Activated naive CD4-positive, alpha-beta T cell treated with anti-CD3 and anti-CD28 coated beads for 36 hours (primary cell): ENCODE measurements at regions not wholly inside any gene's neighbourhood (a gene's known extent, or its start where the extent isn't known, plus 50 kb on each side); places are given as distances from the start of the nearest gene placed in this dataset.

Experiments used
- CTCF ChIA-PET: fragments of 350-600 bp; sonication (Branson Sonifier 250); formaldehyde crosslinking; loops from one replicate; lab custom pipeline; 2021; ENCODE audit warnings: antibody characterized with exemption; lab: Charles Lee
- DNase-seq: peaks from one replicate; pipeline ENCODE4 v3.0.0-alpha.2; 2020
- H3K27ac Mint-ChIP-seq: one replicate; pipeline ENCODE4 v1.8.0; 2021; ENCODE audit warnings: mild to moderate bottlenecking, mixed read lengths
- H3K27me3 Mint-ChIP-seq: one replicate; pipeline ENCODE4 v1.8.0; 2021; ENCODE audit warnings: low read depth, mixed read lengths
- H3K36me3 Mint-ChIP-seq: one replicate; pipeline ENCODE4 v1.8.0; 2021; ENCODE audit warnings: low read depth, mixed read lengths
- H3K4me1 Mint-ChIP-seq: one replicate; pipeline ENCODE4 v1.8.0; 2021; ENCODE audit warnings: low read depth, mixed read lengths
- H3K4me3 Mint-ChIP-seq: one replicate; pipeline ENCODE4 v1.8.0; 2021; ENCODE audit warnings: mild to moderate bottlenecking, moderate library complexity, mixed read lengths
- H3K9me3 Mint-ChIP-seq: one replicate; pipeline ENCODE4 v1.8.0; 2021; ENCODE audit warnings: mixed read lengths
- intact Hi-C: fragments of 100-400 bp; cut with micrococcal nuclease; formaldehyde crosslinking; loops from one replicate; pipeline ENCODE4 v1.15.1; 2023

DNA sequence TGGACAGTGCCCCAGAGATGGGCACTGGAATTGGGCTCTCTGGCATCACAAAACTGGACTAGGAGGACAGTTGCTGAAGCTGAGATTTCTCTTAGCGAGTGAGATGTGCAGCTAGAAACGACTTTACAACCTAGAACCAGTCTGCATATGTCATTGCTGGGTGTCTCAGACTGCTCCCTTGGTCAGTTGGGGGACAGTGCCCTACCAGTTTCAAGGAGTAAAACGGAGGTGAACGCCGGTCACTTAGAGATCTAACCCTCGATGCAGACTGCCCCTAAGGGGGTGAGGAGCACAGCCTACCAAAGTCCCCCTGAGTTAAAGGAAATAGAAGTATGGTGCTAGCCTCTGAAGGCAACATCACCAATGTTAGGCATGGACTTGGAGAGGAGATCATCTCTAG is 704.4 kb upstream of the CDH9 start:
- Mint-ChIP-seq H3K36me3 (peaks cover 1% of the 10 kb centered on the region), H3K4me3 (no peak overlapping the region), H3K27ac (no peak overlapping the region), H3K9me3 (peaks cover 10% of the 10 kb centered on the region), H3K4me1 (no peaks in the 10 kb centered on the region), H3K27me3 (no peaks in the 10 kb centered on the region)
- CTCF ChIA-PET = no interaction called here
- DNase-seq = no peak
- intact Hi-C loops = no loop called here

DNA sequence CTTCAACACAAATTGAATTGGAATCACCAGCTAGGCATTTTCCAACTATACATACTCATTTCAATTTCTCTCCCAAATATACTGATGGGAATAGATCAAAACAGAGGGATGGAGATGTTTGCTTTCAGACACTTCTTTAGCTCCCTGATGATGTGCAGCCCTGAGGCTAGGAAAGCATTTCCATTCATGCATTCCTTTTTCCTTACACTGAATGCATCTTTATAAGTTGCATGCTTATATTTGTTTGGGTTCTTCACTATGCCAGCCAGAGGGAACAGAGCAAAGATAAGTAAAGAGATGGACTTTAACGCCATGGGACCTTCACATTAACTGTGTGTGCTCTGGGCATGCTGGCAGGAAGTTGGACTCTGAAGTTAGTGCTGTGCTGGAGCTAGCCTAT is 696.5 kb upstream of the CDH9 start:
- CTCF ChIA-PET = no interaction called here
- Mint-ChIP-seq H3K9me3 (peaks cover 3% of the 10 kb centered on the region), H3K36me3 (no peaks in the 10 kb centered on the region), H3K4me3 (no peak overlapping the region), H3K27ac (no peak overlapping the region), H3K27me3 (no peaks in the 10 kb centered on the region), H3K4me1 (no peaks in the 10 kb centered on the region)
- DNase-seq = no peak
- intact Hi-C loops = no loop called here

DNA sequence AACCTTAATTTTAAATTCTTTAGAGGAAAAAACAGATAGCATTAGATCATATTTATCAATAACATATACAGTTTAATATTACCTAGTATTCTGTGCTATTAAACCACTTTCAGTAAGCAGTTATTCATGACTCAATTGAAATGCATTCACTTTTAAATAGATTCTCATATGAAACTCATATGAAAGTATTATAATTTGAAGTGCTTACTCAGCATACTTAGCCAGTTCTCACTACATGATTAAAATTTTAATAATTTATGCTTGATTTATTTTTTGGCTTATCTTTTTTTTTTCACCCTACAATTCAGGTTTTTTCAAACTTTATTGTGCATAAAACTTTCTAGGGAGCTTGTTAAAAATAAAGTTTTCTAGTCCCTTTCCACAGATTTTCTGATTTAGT is 694.9 kb upstream of the CDH9 start:
- no peak for DNase-seq
- Mint-ChIP-seq H3K36me3 (no peaks in the 10 kb centered on the region), H3K4me1 (no peaks in the 10 kb centered on the region), H3K9me3 (peaks cover 3% of the 10 kb centered on the region), H3K27me3 (no peaks in the 10 kb centered on the region), H3K4me3 (no peak overlapping the region), H3K27ac (no peak overlapping the region)
- CTCF ChIA-PET = no interaction called here
- intact Hi-C loops = no loop called here

DNA sequence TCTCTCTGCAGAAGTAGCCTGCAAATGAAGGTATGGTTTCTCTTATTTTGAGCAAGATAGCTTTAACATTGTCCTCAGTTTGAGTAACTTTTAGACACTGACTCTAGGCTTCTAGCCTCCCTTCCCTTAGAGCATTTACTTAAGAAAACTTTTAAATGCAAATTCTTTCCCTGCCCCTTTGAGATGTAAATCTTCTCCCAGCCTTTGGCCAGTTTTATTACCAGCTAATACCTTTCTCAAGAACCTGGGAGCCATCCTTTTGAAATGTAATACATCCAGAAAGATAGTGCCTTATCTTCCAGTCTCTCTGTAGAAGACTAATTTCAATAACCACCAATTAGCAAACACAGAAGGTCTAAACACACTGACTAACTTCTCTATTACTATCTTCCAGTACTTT is 688.9 kb upstream of the CDH9 start:
- no peak for DNase-seq
- H3K36me3 Mint-ChIP-seq = no peaks in the 10 kb centered on the region
- intact Hi-C loops = no loop called here
- H3K4me3 Mint-ChIP-seq = no peak overlapping the region
- H3K27me3 Mint-ChIP-seq = no peaks in the 10 kb centered on the region
- peaks cover 3% of the 10 kb centered on the region for H3K9me3 Mint-ChIP-seq
- H3K27ac Mint-ChIP-seq = no peak overlapping the region
- no peaks in the 10 kb centered on the region for H3K4me1 Mint-ChIP-seq
- CTCF ChIA-PET = no interaction called here

DNA sequence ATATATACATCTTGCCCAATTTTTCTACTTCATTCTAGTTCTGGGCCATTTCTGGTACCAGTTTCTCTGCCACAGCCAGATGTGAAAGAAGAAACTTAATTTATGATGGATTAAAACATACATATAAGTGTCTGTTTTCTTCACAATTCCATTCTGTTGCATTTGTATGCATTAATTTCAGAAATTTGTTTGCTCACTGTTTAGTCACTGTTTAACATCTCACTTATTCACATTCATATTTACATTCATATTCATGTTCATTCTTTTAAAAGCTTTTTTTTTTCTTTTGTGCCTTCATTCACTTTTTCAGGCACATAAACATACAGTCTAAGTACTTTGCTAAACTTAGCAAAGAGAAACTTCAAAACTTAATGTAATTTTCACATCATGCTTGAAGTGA is 684.0 kb upstream of the CDH9 start:
- H3K36me3 Mint-ChIP-seq = no peaks in the 10 kb centered on the region
- H3K4me3 Mint-ChIP-seq = no peak overlapping the region
- H3K4me1 Mint-ChIP-seq = no peaks in the 10 kb centered on the region
- DNase-seq = no peak
- CTCF ChIA-PET = interaction anchor here (0.6 kb wide), 1 partner anchor 331 kb away, joined by 3 read pairs; no protein-coding TSS in a partner anchor
- intact Hi-C loops = no loop called here
- no peaks in the 10 kb centered on the region for H3K27me3 Mint-ChIP-seq
- peaks cover 5% of the 10 kb centered on the region for H3K9me3 Mint-ChIP-seq
- no peak overlapping the region for H3K27ac Mint-ChIP-seq

DNA sequence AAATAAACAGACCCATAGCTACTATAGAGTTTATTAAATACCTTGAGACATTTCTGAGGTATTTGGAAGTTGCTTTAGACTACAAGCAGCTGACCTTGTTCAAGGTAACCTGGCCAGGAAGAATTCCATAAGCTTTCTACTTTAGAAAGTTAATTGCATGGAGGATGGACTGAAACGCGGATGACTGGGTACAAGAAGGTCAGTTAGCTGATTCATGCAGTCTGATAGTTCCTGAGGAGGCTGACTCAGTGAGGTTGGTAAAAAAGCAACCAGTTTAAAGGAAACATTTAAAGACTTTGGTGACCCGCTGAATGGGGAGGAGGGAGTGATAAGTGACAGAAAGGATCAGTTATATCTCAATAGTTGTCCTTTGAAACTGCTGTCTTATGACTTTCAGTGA is 670.1 kb upstream of the CDH9 start:
- Mint-ChIP-seq H3K27ac (no peak overlapping the region), H3K9me3 (peaks cover 9% of the 10 kb centered on the region), H3K27me3 (no peaks in the 10 kb centered on the region), H3K36me3 (no peaks in the 10 kb centered on the region), H3K4me1 (no peaks in the 10 kb centered on the region), H3K4me3 (no peak overlapping the region)
- CTCF ChIA-PET = no interaction called here
- intact Hi-C loops = no loop called here
- no peak for DNase-seq

DNA sequence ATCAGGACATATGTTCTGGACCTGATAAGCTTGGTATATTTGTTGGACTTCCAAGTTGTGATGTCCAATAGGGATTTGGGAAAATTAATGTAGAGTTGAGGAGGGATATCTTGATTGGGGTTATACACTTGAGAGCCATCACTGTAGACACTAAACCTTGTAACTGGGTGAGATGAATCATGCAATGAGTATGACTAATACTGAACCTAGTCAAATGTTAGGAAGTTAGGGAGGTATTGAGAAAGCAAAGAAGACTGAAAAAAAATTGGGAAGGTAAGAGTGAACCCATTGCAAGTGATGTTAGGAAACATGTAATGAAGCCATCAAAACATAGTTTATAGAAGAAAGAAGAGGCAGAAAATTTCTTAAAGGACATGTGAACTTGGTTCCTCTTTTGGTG is 668.4 kb upstream of the CDH9 start:
- H3K4me1 Mint-ChIP-seq = no peaks in the 10 kb centered on the region
- intact Hi-C loops = no loop called here
- no peaks in the 10 kb centered on the region for H3K36me3 Mint-ChIP-seq
- no peak overlapping the region for H3K27ac Mint-ChIP-seq
- H3K9me3 Mint-ChIP-seq = peaks cover 6% of the 10 kb centered on the region
- DNase-seq = no peak
- H3K4me3 Mint-ChIP-seq = no peak overlapping the region
- no peaks in the 10 kb centered on the region for H3K27me3 Mint-ChIP-seq
- CTCF ChIA-PET = no interaction called here

DNA sequence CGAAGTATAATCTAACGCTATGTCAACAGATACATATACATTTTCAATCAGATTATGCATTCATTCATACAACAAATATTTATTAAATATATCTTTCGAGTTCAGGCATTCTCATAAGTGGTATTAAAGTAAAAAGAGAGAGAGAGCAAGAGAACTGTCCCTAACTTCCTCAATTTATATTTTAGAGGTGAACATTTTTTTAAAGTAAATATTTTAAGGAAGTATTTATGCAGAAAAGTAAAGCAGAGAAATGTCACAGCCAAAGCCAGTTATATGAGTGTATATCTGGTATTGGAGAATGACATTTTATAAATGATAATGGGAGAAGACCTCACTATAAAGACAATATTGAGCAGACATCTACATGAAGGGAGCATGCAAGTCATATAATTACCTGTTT is 667.3 kb upstream of the CDH9 start:
- Mint-ChIP-seq H3K9me3 (peaks cover 4% of the 10 kb centered on the region), H3K4me1 (no peaks in the 10 kb centered on the region)
- CTCF ChIA-PET = no interaction called here

DNA sequence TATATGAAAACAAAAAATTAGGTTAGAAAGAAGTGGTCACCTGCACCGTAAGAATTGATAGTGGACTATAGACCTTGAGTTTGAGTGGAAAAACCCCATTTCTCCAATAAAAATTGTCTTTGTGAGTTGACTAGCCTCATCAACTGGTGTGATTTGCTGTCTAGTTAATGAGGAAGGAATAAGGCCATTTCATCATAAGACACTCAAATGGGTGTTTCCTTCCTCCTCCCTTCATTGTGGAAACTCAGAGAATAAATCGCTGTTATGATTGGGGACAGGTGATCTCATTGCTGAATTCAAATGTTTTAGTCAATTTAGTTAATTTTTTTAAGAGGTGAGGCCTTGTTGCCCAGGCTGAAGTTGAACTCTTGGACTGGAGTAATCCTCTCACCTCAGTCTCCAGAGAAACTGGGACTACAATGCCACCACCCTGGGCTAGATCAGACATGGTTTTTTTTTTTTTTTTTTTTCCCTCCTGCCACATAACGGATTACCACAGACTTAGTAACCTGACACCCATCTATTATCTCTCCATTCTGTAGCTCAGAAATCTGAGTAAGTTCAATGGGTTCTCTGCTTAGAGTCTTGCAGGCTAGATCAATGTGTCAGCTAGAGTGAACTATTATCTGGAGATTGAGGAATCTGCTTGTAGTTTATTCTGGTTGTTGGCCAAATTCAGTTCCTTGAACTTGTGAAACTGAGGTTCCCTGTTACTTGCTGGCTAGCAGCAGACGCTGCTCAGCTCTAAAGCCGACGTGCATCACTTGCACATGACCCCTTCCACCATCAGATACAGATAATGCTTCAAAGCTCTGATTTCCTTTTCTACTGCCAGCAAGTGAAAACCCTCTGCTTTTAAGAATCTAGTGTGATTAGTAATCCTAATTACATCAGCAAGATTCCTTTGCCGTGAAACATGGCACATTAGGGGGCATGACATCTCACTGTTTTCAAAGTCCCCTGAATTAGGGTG is 663.8 kb upstream of the CDH9 start:
- CTCF ChIA-PET = no interaction called here
- peaks cover 6% of the 10 kb centered on the region for H3K9me3 Mint-ChIP-seq
- H3K27me3 Mint-ChIP-seq = no peaks in the 10 kb centered on the region
- no peaks in the 10 kb centered on the region for H3K36me3 Mint-ChIP-seq
- H3K27ac Mint-ChIP-seq = no peak overlapping the region
- H3K4me1 Mint-ChIP-seq = no peaks in the 10 kb centered on the region
- no peak for DNase-seq
- intact Hi-C loops = no loop called here
- H3K4me3 Mint-ChIP-seq = no peak overlapping the region

More for the DNA sequence above, 667.3 kb upstream of the CDH9 start:
- DNase-seq = no peak
- no peak overlapping the region for H3K4me3 Mint-ChIP-seq
- intact Hi-C loops = no loop called here
- no peaks in the 10 kb centered on the region for H3K27me3 Mint-ChIP-seq
- H3K27ac Mint-ChIP-seq = no peak overlapping the region
- no peaks in the 10 kb centered on the region for H3K36me3 Mint-ChIP-seq

DNA sequence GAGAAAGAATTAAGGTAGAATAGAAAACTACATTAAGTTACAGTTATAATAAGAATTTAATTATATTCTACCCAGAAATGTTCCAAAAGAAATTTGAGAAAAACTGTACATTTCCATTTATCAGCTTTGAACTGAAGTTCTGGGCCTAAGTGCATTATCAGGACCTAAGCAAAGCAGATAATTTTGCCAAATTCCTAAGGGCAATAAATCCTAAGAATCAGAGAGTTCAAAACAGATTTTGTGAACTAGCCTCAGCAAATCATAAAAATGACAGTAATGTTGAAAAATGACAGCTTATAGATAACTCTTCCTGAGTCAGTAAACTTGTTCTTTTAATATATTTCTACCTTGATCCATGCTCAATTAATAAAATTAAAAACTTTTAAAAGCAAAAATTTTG is 662.1 kb upstream of the CDH9 start:
- Mint-ChIP-seq H3K4me3 (no peak overlapping the region), H3K4me1 (no peaks in the 10 kb centered on the region), H3K36me3 (no peaks in the 10 kb centered on the region), H3K27ac (no peak overlapping the region), H3K9me3 (peaks cover 6% of the 10 kb centered on the region), H3K27me3 (no peaks in the 10 kb centered on the region)
- no peak for DNase-seq
- CTCF ChIA-PET = no interaction called here
- intact Hi-C loops = no loop called here

DNA sequence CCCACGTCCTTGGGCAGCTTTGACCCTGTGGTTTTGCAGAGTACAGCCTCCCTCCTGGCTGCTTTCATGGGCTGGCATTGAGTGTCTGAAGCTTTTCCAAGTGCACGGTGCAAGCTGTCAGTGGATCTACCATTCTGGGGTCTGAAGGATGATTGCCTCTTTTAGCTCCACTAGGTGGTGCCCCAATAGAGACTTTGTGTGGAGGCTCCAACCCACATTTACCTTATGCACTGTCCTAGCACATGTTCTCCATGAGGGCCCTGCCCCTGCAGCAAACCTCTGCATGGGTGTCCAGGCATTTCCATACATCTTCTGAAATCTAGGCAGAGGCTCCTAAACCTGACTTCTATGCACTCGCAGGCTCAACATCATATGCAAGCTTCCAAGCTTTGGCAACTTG is 644.2 kb upstream of the CDH9 start:
- intact Hi-C loops = no loop called here
- no peaks in the 10 kb centered on the region for H3K27me3 Mint-ChIP-seq
- no peak overlapping the region for H3K4me3 Mint-ChIP-seq
- no peaks in the 10 kb centered on the region for H3K36me3 Mint-ChIP-seq
- H3K27ac Mint-ChIP-seq = no peak overlapping the region
- H3K4me1 Mint-ChIP-seq = no peaks in the 10 kb centered on the region
- no peak for DNase-seq
- CTCF ChIA-PET = no interaction called here
- peaks cover 18% of the 10 kb centered on the region for H3K9me3 Mint-ChIP-seq

DNA sequence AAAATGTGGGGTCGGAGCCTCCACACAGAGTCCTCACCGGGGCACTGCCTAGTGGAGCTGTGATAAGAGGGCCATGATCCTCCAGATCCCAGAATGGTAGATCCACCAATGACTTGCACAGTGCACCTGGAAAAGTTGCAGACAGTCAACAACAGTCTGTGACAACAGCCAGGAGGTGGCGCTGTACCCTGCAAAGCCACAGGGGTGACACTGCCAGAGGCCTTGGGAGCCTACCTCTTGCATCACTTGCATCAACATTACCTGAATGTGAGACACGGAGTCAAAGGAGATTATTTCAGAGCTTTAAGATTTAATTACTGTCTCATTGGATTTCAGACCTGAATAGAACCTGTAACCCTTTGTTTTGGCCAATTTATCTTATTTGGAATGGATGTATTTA is 614.1 kb upstream of the CDH9 start:
- H3K27me3 Mint-ChIP-seq = no peaks in the 10 kb centered on the region
- no peak overlapping the region for H3K27ac Mint-ChIP-seq
- no peak for DNase-seq
- CTCF ChIA-PET = no interaction called here
- H3K36me3 Mint-ChIP-seq = no peaks in the 10 kb centered on the region
- intact Hi-C loops = no loop called here
- peaks cover 8% of the 10 kb centered on the region for H3K9me3 Mint-ChIP-seq
- no peaks in the 10 kb centered on the region for H3K4me1 Mint-ChIP-seq
- no peak overlapping the region for H3K4me3 Mint-ChIP-seq

DNA sequence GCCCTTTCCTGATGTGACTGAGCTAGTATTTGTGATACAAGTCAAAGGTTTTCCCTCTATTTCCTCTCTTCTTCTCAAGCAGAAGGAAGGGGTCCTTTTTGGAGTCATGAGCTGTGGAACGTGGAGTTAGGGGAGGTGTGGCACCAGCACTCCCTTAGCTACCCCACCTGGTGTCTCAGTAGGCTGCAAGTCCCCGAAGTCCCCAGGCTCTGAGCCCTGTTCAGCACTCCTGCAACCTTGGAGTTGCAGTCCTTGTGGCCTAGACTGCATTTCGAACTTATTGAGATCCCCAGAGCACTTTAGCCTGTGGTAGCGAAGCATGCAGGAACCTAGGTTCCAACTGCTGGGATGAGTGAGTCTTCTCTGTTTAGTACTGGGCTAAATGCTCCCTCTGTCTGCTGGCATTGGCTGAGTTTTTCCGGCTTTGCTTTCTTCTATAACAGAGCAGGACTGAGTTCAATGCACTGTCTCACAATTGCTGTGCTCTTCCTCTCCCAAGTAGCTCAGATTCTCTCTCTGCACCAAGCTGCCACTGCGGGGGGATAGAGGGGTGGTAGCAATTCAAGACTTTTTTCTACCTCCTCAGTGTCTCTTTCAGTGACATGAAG is 600.7 kb upstream of the CDH9 start:
- DNase-seq = no peak
- Mint-ChIP-seq H3K36me3 (no peaks in the 10 kb centered on the region), H3K27me3 (no peaks in the 10 kb centered on the region), H3K27ac (no peak overlapping the region), H3K9me3 (peaks cover 11% of the 10 kb centered on the region), H3K4me3 (no peak overlapping the region), H3K4me1 (no peaks in the 10 kb centered on the region)
- intact Hi-C loops = no loop called here
- CTCF ChIA-PET = no interaction called here
